GM18861 (cell line): ENCODE measurements at regions not wholly inside any gene's neighbourhood (a gene's known extent, or its start where the extent isn't known, plus 50 kb on each side); places are given as distances from the start of the nearest gene placed in this dataset.
"Not testable (repeated sequence)": the region's sequence is repeated elsewhere in the genome, so short reads cannot be mapped to it uniquely, and the experiment has no call there.

Source experiments
- ATAC-seq: cut with Tn5 transposase; IDR thresholded peaks from one replicate; pipeline ENCODE4 v1.9.1; 2021; ENCODE audit not compliant: unreplicated experiment

DNA sequence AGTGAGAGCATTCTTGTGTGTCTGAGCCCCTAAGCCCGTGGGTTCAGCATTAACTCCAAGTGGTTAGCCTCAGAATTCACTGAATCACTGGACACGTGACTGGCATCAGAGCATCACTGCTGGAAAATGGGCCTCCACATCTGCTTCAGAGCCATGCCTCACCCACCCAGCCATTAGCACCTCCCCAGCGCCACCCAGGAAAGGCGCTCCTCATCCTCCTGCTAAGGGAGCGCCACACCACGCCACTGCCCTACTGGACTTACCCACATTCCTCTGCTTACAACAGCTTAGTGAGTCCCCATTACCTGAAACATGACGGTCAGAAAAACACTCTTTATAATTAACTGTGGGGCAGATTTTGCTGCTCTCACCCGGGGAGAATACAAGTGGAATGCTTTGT lies 442.6 kb upstream of the MYT1L start:
- no peak for ATAC-seq

DNA sequence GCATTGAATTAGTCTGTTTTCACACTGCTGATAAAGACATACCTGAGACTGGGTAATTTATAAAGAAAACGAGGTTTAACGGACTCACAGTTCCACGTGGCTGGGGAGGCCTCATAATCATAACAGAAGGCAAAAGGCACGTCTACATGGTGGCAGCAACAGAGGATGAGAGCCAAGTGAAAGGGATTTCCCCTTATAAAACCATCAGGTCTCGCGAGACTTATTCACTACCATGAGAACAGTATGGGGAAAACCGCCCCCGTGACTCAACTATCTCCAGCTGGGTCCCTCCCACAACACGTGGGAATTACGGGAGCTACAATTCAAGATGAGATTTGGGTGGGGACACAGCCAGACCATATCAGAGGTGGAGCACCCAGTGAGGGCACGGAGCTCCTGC lies 442.0 kb upstream of the MYT1L start:
- not testable (repeated sequence) for ATAC-seq

DNA sequence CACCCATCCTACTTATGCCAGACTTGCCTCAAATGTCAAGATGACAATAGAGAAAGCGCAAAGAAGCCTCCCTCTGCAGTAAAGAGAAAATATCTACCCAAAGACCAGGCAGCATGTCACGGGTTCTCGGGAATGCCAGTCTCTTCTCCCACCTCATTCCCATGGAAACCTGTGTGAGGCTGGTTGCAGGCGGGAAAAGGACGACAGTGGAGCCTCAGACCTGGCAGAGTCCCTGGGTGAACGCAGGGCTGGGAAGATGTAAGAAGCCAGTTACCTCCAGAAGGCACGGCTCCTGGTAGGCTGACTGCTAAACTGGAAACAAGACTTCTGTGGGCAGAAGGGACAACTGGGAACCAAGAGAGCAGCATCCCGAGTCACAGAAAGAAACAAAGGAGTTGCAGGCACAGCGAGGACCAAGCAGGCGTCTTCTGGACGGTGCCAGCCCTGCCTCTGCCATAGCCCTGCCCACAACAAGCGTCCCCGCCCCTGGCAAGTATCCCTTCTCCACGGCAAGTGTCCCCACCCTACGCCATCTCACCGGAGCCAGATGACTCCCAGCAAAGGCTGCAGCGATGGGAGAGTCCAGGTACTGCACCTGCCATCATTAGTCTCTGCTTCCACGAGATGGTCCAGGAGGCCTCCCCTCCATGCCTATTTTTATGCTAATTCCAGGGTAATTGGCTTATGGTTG lies 440.8 kb upstream of the MYT1L start:
- ATAC-seq, result no peak

GRCh38 chr2:2769481-2770431 lies 438.7 kb upstream of the MYT1L start:
- ATAC-seq, result no peak

GRCh38 chr2:2768476-2768875 lies 437.4 kb upstream of the MYT1L start:
- ATAC-seq, result no peak

GRCh38 chr2:2767837-2768236 lies 436.8 kb upstream of the MYT1L start:
- no peak for ATAC-seq

- no peak for ATAC-seq
These were observed 434.9 kb upstream of the MYT1L start for GRCh38 chr2:2765839-2766495.

DNA sequence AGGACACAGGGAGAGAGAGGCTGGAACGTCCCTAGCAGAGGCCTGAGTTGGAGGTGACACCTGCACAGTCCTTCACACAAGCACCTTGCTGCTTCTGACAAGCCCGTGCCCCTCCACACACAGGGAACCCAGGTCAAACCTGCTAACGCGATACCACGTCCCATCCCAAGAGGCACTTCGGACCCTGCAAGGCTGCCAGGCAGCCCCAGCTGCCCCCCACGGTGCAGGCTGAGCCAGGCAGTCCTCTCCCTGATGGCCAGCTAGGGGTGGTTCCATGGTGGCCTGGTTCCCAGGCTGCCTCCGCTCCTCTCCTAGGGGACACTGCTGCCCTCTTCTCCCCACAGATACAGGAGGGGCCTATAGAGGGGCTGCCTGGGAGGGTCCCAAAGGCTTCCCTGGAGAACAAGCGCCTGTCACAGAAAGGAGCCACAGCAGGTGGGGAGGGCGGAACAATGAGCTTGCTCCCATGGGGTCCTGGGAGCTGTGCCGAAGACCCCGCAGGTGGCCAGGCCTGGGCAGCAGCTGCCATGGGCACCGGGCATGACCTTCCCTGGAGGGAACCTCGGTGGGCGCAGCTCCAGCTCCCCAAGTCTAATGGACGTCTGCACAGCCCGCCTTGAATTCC lies 434.2 kb upstream of the MYT1L start:
- no peak for ATAC-seq

- no peak for ATAC-seq
These were observed 433.7 kb upstream of the MYT1L start for GRCh38 chr2:2764739-2765138.

DNA sequence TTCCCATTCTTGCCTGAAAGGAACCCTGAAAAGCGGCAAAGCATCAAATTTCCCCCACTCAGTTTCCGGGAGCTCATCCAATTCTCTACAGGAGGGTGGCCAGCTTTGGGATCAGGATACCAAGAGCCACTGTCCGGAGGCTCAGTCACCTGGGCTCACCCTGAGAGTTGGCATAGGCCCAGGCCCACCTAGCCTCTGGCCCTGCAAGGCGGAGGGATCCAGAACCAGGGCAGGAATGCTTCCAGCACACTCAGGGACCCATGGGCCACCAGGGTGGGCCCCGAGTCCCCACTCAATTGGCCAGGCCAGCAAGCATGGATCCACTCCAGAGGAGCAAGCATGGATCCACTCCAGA lies 432.9 kb upstream of the MYT1L start:
- ATAC-seq, result no peak

DNA sequence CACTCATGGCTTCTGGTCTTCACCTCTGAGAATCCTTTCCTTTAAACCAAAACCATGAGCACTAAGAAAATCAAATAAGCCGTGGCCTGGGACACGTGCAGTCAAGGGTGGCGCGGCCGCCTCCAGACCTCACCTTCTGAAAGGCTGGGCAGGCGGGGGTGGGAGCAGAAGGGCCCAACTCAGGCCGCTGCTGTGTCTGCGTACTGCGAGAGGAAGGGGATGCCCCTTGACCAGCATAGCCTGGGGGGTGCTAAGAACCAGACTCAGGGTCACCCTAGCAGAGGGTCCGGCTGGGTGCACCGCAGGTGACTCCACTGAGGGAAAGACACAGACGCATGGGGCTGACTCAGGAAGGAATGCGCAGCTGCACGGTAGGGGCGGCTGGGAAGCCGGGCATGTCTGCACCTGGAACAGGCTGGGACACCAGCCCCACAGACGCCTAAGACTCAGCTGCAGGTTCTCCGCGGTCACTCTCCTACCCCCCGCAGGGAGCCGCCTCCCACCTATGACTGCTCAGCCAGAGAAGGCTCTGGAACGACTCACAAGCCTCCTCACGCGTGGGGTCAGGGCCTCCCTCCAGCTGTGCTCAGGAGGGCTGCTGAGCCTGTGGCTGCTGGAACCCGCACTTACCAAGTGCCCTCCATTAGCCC lies 432.4 kb upstream of the MYT1L start:
- no peak for ATAC-seq

DNA sequence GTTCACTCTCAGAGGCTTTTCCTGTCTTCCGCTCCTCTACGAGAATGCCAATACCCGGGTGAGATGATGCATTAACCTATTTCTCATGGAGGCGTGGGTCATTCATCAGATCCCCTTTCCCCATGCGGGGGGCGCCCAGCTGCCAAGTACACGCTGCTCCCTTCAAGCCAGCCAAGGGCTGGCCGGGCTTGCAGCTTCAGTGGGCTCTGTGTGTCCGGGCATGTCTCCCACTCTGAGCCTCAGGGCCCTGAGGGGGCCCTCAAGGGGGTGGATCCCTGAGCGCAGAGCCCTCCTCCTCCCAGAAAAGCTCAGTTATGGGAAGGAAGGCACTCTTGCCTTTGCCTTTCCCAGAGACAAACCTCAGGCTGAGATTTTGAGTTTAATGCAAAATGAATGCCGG lies 431.8 kb upstream of the MYT1L start:
- no peak for ATAC-seq

DNA sequence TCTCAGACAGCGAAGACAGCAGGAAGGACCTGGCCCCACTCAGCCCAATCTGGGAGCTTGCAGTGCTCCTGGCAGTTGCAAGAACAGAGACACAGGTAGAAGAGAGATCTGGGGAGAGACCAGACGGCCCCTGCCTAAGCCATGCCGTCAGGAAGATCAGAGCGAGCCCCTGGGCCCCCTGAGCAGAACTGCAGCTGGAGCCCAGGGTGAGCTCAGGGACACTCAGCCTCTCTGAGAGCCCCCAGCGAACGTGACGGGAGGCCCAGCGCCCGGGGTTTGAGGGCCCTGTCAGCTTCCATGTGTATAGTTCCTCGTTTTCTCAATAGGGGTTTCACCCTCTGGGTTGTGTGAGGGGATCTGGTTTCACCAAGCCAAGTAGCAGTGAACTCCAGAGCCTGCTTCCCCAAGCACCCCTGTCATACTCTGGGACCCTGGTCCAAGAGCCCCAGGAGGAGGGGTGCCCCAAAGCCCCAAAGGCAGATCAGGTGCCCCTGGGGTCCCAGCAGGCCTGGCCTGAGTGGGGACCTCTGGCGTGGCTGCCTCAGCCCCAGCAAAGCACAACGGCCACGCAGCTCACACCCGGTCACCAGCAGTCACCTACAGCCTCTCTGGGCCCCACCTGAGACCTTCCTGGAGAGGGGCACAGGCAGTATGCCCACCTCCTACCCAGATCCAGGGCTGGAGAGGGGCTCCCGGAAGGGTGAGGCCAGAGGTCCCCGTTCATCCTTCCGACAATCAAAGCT lies 431.3 kb upstream of the MYT1L start:
- ATAC-seq, result no peak

DNA sequence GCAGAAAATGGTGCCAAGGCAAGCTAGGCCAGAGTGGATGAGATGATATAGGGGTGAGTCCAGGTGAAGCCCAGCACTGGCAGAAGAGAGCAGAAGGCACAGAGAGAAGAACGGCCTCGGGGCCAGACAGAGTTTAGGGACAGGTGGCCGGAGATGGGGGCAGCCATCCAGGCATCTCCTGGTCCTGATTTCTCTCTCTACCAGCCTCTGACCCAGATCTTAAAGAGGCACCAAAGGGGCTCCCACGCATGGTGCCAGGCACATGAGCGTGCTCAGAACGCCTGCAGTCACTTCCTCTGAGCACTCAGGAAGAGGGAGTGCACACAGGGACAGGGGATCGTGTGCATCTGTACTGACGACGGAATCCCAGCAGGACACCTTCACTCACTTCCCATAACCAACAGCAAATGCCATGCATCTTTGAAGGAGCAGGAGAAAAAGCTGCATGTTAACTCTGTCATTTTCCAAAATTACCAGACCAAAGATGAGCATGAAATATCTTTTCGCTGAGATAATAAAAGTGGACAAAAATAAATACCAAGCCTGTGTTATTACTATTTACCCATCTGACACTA lies 427.8 kb upstream of the MYT1L start:
- ATAC-seq, result no peak

DNA sequence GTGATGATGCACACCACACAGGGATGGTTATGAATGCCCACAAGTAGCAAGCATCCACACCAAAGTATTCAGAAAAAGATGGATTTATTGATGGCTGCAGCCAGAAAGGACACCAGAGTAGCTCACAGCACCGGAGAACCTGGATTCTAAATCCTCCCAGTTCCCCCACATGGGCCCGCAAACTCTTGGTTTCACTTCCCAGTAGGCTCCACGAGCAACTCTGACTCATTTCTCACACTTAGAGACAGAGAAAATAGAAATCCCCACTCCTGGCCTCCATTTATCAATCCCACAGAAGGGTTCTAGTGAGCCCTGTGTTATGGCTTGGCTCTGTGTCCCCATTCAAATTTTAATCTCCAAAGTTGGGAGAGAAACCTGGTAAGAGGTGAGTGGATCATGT lies 426.7 kb upstream of the MYT1L start:
- no peak for ATAC-seq

GRCh38 chr2:2756886-2757285 lies 425.8 kb upstream of the MYT1L start:
- no peak for ATAC-seq

DNA sequence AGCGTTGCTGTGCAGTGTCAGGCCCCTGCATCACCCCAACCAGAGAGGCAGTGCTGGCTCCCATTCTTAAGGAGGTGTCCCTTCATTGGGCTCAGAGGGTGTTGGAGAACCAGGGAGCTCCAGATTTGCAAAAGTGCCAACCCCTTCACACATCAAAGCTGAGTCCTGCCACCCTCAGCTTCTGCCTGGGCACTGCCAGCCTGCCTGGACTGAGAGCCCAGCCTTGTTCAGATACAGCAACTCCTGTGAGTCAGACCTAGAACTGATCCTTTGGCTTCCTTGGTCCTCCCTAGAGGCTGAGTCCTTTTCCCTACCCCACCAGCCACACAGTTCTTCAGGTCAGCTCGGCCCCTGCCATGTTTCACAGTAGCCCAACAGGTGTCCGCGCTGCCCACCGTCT lies 424.9 kb upstream of the MYT1L start:
- ATAC-seq, result no peak

DNA sequence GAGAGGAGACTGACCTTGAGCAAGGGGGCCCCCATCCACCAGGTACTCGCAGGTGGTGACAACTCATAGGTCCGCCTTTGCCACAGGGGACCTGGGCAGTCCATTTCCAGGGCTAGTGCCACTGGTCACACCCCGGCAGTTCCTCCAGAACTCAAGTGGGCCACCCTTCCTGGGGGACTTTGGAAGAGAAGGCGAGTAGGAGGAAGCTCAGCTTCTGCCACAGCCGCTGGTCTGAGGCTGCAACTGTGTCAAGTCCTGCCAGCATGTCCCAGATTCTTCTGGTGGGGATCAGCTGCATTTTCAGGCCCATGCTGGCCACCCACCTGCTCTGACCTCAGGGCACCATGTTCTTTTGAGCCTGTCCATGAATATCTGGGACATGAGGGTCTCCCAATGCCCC lies 423.9 kb upstream of the MYT1L start:
- no peak for ATAC-seq

DNA sequence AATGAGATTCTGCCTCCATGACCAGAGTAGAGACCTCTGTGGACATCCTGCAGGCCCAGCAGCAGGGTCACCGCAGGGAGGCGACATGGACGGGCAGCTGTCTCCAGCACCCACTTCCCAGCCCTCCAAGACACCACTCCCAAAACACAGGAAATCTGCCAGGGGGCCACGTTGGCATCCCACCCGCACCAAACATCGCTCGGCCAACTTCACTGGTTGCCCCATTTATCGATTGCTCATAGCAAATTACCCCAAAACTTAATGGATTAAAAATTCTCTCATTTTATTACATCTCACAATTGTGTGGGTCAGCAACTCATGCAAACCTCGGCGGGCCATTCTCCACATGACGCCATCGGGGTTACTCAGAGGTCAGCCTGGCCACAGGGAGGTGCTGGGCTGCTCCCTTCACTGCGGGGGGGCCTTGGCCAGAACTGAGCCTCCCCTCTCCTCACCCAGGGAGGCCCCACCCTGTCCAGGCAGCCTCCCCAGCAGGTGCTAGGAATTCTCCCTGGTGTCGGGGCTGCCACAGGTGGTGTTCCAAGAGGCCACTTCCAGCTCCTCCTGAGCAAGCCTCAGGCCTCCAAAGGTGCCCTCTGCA lies 420.7 kb upstream of the MYT1L start:
- no peak for ATAC-seq
